GM23338 (cell line): ENCODE measurements at regions not wholly inside any gene's neighbourhood (a gene's known extent, or its start where the extent isn't known, plus 50 kb on each side); places are given as distances from the start of the nearest gene placed in this dataset.

Source experiments
- NANOG ChIP-seq: IDR thresholded peaks from 2 replicates; pipeline ENCODE4 v1.6.1; 2016; ENCODE audit warnings: antibody characterized with exemption, borderline replicate concordance
- POLR2AphosphoS5 ChIP-seq: IDR thresholded peaks from 2 replicates; pipeline ENCODE4 v1.6.1; 2016; ENCODE audit warnings: antibody characterized with exemption, low read depth
- ZNF114 ChIP-seq: fragments of 250-450 bp; sonication (Bioruptor Pico); IDR thresholded peaks from 2 replicates; pipeline ENCODE4 v1.5.0; 2020; ENCODE audit warnings: mild to moderate bottlenecking, moderate library complexity
- TF ChIP-seq, protein P1 (sequence below): fragments of 250-450 bp; sonication (Bioruptor Pico); IDR thresholded peaks from 2 replicates; pipeline ENCODE4 v1.5.0; 2020; ENCODE audit warnings: mild to moderate bottlenecking, moderate library complexity
- TF ChIP-seq, protein P2 (sequence below): IDR thresholded peaks from 2 replicates; pipeline ENCODE4 v1.6.1; 2016; ENCODE audit warnings: antibody characterized with exemption
- TF ChIP-seq, protein P3 (sequence below): IDR thresholded peaks from one replicate; pipeline ENCODE4 v1.6.1; 2018; ENCODE audit warnings: antibody characterized with exemption; ENCODE audit not compliant: unreplicated experiment
- TF ChIP-seq, protein P4 (sequence below), 2 experiments: fragments of 200-600 bp in 1 of 2; sonication (generic) in 1 of 2; conservative IDR thresholded peaks; 2 replicates each; pipeline versions ENCODE4 v1.5.1 to v1.6.1; 2016 to 2017; ENCODE audit warnings: antibody characterized with exemption in 2 of 2, low read depth in 2 of 2, mild to moderate bottlenecking in 2 of 2, moderate library complexity in 1 of 2

DNA sequence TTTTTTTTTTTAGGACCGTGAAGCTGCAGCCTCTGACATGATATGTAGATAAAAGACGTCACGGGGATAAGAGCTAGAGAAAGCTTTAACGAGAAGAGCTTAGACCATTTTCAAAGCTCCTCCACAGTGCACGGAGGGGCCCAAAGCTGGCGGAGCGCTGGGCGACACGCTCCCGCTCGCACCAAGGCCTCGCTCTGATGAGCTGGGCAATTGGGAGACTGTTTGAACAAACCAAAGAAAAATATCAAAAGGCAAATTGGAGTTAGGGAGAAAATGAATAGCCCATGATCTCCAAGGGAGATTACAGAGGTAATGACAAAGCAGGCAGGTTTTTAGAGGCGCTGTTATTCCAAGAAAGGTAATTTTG lies 179.4 kb downstream of the SREK1 start (continued):
- TF ChIP-seq, protein P1, sequence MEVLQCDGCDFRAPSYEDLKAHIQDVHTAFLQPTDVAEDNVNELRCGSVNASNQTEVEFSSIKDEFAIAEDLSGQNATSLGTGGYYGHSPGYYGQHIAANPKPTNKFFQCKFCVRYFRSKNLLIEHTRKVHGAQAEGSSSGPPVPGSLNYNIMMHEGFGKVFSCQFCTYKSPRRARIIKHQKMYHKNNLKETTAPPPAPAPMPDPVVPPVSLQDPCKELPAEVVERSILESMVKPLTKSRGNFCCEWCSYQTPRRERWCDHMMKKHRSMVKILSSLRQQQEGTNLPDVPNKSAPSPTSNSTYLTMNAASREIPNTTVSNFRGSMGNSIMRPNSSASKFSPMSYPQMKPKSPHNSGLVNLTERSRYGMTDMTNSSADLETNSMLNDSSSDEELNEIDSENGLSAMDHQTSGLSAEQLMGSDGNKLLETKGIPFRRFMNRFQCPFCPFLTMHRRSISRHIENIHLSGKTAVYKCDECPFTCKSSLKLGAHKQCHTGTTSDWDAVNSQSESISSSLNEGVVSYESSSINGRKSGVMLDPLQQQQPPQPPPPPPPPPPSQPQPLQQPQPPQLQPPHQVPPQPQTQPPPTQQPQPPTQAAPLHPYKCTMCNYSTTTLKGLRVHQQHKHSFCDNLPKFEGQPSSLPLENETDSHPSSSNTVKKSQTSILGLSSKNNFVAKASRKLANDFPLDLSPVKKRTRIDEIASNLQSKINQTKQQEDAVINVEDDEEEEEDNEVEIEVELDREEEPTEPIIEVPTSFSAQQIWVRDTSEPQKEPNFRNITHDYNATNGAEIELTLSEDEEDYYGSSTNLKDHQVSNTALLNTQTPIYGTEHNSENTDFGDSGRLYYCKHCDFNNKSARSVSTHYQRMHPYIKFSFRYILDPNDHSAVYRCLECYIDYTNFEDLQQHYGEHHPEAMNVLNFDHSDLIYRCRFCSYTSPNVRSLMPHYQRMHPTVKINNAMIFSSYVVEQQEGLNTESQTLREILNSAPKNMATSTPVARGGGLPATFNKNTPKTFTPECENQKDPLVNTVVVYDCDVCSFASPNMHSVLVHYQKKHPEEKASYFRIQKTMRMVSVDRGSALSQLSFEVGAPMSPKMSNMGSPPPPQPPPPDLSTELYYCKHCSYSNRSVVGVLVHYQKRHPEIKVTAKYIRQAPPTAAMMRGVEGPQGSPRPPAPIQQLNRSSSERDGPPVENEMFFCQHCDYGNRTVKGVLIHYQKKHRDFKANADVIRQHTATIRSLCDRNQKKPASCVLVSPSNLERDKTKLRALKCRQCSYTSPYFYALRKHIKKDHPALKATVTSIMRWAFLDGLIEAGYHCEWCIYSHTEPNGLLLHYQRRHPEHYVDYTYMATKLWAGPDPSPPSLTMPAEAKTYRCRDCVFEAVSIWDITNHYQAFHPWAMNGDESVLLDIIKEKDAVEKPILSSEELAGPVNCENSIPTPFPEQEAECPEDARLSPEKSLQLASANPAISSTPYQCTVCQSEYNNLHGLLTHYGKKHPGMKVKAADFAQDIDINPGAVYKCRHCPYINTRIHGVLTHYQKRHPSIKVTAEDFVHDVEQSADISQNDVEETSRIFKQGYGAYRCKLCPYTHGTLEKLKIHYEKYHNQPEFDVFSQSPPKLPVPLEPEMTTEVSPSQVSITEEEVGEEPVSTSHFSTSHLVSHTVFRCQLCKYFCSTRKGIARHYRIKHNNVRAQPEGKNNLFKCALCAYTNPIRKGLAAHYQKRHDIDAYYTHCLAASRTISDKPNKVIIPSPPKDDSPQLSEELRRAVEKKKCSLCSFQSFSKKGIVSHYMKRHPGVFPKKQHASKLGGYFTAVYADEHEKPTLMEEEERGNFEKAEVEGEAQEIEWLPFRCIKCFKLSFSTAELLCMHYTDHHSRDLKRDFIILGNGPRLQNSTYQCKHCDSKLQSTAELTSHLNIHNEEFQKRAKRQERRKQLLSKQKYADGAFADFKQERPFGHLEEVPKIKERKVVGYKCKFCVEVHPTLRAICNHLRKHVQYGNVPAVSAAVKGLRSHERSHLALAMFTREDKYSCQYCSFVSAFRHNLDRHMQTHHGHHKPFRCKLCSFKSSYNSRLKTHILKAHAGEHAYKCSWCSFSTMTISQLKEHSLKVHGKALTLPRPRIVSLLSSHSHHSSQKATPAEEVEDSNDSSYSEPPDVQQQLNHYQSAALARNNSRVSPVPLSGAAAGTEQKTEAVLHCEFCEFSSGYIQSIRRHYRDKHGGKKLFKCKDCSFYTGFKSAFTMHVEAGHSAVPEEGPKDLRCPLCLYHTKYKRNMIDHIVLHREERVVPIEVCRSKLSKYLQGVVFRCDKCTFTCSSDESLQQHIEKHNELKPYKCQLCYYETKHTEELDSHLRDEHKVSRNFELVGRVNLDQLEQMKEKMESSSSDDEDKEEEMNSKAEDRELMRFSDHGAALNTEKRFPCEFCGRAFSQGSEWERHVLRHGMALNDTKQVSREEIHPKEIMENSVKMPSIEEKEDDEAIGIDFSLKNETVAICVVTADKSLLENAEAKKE = no peak
- TF ChIP-seq, protein P2, sequence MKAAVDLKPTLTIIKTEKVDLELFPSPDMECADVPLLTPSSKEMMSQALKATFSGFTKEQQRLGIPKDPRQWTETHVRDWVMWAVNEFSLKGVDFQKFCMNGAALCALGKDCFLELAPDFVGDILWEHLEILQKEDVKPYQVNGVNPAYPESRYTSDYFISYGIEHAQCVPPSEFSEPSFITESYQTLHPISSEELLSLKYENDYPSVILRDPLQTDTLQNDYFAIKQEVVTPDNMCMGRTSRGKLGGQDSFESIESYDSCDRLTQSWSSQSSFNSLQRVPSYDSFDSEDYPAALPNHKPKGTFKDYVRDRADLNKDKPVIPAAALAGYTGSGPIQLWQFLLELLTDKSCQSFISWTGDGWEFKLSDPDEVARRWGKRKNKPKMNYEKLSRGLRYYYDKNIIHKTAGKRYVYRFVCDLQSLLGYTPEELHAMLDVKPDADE = no peak
- TF ChIP-seq POLR2AphosphoS5 (no peak), NANOG (no peak), ZNF114 (CRISPR knock-in tag) (no peak)
- TF ChIP-seq, protein P3, sequence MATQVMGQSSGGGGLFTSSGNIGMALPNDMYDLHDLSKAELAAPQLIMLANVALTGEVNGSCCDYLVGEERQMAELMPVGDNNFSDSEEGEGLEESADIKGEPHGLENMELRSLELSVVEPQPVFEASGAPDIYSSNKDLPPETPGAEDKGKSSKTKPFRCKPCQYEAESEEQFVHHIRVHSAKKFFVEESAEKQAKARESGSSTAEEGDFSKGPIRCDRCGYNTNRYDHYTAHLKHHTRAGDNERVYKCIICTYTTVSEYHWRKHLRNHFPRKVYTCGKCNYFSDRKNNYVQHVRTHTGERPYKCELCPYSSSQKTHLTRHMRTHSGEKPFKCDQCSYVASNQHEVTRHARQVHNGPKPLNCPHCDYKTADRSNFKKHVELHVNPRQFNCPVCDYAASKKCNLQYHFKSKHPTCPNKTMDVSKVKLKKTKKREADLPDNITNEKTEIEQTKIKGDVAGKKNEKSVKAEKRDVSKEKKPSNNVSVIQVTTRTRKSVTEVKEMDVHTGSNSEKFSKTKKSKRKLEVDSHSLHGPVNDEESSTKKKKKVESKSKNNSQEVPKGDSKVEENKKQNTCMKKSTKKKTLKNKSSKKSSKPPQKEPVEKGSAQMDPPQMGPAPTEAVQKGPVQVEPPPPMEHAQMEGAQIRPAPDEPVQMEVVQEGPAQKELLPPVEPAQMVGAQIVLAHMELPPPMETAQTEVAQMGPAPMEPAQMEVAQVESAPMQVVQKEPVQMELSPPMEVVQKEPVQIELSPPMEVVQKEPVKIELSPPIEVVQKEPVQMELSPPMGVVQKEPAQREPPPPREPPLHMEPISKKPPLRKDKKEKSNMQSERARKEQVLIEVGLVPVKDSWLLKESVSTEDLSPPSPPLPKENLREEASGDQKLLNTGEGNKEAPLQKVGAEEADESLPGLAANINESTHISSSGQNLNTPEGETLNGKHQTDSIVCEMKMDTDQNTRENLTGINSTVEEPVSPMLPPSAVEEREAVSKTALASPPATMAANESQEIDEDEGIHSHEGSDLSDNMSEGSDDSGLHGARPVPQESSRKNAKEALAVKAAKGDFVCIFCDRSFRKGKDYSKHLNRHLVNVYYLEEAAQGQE = no peak
- TF ChIP-seq, protein P4, sequence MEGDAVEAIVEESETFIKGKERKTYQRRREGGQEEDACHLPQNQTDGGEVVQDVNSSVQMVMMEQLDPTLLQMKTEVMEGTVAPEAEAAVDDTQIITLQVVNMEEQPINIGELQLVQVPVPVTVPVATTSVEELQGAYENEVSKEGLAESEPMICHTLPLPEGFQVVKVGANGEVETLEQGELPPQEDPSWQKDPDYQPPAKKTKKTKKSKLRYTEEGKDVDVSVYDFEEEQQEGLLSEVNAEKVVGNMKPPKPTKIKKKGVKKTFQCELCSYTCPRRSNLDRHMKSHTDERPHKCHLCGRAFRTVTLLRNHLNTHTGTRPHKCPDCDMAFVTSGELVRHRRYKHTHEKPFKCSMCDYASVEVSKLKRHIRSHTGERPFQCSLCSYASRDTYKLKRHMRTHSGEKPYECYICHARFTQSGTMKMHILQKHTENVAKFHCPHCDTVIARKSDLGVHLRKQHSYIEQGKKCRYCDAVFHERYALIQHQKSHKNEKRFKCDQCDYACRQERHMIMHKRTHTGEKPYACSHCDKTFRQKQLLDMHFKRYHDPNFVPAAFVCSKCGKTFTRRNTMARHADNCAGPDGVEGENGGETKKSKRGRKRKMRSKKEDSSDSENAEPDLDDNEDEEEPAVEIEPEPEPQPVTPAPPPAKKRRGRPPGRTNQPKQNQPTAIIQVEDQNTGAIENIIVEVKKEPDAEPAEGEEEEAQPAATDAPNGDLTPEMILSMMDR (conservative IDR thresholded peaks at IDR 0.05; ENCODE audit: low read depth in 2 of 2) = no peak
